ENCODE measurements at regions not wholly inside any gene's neighbourhood (a gene's known extent, or its start where the extent isn't known, plus 50 kb on each side); places are given as distances from the start of the nearest gene placed in this dataset.
A peak's percentile ranks its signal among the peaks of the same experiment; 100 is the strongest.

- no peaks in the 10 kb centered on the region for H3K27me3 ChIP-seq (ENCODE audit: insufficient read depth, low read length)
- no peaks in the 10 kb centered on the region for H3K79me2 ChIP-seq (ENCODE audit: control insufficient read depth, insufficient read depth, low read length, unreplicated experiment)
- no peaks in the 10 kb centered on the region for H3K36me3 ChIP-seq (ENCODE audit: insufficient read depth, low read length)
- H3K27ac ChIP-seq (ENCODE audit: low read depth, low read length) = no peak overlapping the region
- H3K4me3 ChIP-seq (ENCODE audit: low read depth, low read length) = no peak overlapping the region
- H3K4me1 ChIP-seq (ENCODE audit: control insufficient read depth, insufficient read depth, low read length, unreplicated experiment) = no peaks in the 10 kb centered on the region
- H2AFZ ChIP-seq (ENCODE audit: low read length, unreplicated experiment) = no peak overlapping the region
Observed at GRCh38 chr15:35822153-35822552, 276.2 kb upstream of the DPH6 start.

GRCh38 chr15:35827141-35827540 is 281.2 kb upstream of the DPH6 start:
- H3K27me3 ChIP-seq (ENCODE audit: insufficient read depth, low read length) = no peaks in the 10 kb centered on the region
- peak overlapping the region; percentile 1 for H2AFZ ChIP-seq (ENCODE audit: low read length, unreplicated experiment)
- H3K36me3 ChIP-seq (ENCODE audit: insufficient read depth, low read length) = no peaks in the 10 kb centered on the region
- no peaks in the 10 kb centered on the region for H3K79me2 ChIP-seq (ENCODE audit: control insufficient read depth, insufficient read depth, low read length, unreplicated experiment)
- no peak overlapping the region for H3K27ac ChIP-seq (ENCODE audit: low read depth, low read length)
- H3K4me1 ChIP-seq (ENCODE audit: control insufficient read depth, insufficient read depth, low read length, unreplicated experiment) = no peaks in the 10 kb centered on the region
- no peak overlapping the region for H3K4me3 ChIP-seq (ENCODE audit: low read depth, low read length)

DNA sequence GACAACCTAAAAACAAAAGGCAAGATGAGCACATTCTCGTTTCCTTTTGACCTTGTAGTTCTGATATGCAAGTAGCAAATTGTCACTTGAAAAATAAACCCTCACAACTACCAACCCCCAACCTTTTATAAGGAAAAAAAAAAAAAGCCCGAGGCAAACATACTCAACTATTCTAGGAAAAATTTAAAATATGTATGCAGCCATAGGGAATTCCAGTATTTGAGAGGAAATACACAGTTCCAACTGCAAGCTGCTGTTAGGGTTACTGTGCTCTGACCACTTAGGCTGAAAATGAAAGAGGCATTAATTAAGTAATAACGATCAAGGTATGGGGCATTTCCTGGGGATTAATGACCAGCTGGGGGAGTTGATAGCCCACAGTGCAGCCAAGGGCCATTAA is 281.9 kb upstream of the DPH6 start:
- H3K36me3 ChIP-seq (ENCODE audit: insufficient read depth, low read length) = no peaks in the 10 kb centered on the region
- no peak overlapping the region for H3K27ac ChIP-seq (ENCODE audit: low read depth, low read length)
- H3K4me1 ChIP-seq (ENCODE audit: control insufficient read depth, insufficient read depth, low read length, unreplicated experiment) = no peaks in the 10 kb centered on the region
- H2AFZ ChIP-seq (ENCODE audit: low read length, unreplicated experiment) = peak overlapping the region; percentile 1
- no peak overlapping the region for H3K4me3 ChIP-seq (ENCODE audit: low read depth, low read length)
- H3K79me2 ChIP-seq (ENCODE audit: control insufficient read depth, insufficient read depth, low read length, unreplicated experiment) = no peaks in the 10 kb centered on the region
- H3K27me3 ChIP-seq (ENCODE audit: insufficient read depth, low read length) = no peaks in the 10 kb centered on the region

DNA sequence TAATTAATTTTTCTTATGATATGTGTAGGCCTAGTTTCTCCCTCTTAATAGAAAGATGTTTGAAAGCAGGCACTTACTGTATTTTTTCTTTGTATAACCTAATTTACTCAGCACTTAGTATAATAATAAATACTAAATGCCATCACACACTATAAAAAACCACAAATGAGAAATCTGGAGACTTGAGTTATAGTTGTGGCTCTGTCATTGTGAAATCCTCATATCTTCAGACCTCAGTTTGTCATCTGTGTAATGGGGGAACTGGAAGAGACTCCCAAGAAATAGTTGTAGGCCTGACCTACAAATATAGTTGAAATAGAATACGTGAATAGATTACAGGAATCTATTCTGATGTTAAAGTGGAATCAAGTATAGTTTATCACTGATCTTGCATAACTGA is 287.6 kb upstream of the DPH6 start:
- no peak overlapping the region for H2AFZ ChIP-seq (ENCODE audit: low read length, unreplicated experiment)
- no peaks in the 10 kb centered on the region; the same call in 1 of the 2 replicates for H3K27me3 ChIP-seq (ENCODE audit: insufficient read depth, low read length)

DNA sequence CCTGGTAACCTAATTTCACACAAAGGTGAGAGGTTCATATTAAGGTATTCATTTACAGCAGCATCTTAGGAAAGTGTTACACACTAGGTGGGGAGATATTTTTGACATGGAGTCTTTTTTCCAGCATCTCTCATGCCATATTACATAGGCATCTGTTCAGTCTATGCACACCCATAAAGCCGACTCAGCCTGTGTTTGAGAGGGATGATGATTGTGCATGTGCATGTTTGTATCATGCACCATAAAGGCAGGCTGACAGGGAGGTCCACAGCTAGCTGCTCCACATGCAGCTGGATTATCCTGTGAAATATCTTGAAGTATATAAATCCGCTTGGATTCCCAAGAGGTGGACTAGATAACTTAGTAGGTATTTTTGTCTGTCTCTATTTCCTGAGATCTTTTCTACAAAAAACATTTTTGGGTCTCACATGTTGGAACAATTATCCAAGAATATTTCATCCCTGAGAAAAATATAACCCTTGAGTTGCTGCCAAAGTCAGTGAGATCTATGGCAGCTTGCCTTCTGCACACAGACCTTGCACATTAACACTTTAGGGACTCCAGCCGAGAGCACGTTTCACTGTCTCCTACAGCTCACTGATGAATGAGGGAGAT is 288.4 kb upstream of the DPH6 start:
- Histone ChIP-seq H3K79me2 (ENCODE audit: control insufficient read depth, insufficient read depth, low read length, unreplicated experiment) (no peaks in the 10 kb centered on the region), H3K4me3 (ENCODE audit: low read depth, low read length) (no peak overlapping the region), H3K27ac (ENCODE audit: low read depth, low read length) (no peak overlapping the region), H3K4me1 (ENCODE audit: control insufficient read depth, insufficient read depth, low read length, unreplicated experiment) (no peaks in the 10 kb centered on the region), H3K27me3 (ENCODE audit: insufficient read depth, low read length) (no peaks in the 10 kb centered on the region; the same call in 1 of the 2 replicates), H3K36me3 (ENCODE audit: insufficient read depth, low read length) (no peaks in the 10 kb centered on the region), H2AFZ (ENCODE audit: low read length, unreplicated experiment) (no peak overlapping the region)

More for the DNA sequence above, 287.6 kb upstream of the DPH6 start:
- Histone ChIP-seq H3K79me2 (ENCODE audit: control insufficient read depth, insufficient read depth, low read length, unreplicated experiment) (no peaks in the 10 kb centered on the region), H3K36me3 (ENCODE audit: insufficient read depth, low read length) (no peaks in the 10 kb centered on the region), H3K27ac (ENCODE audit: low read depth, low read length) (no peak overlapping the region), H3K4me3 (ENCODE audit: low read depth, low read length) (no peak overlapping the region), H3K4me1 (ENCODE audit: control insufficient read depth, insufficient read depth, low read length, unreplicated experiment) (no peaks in the 10 kb centered on the region)

DNA sequence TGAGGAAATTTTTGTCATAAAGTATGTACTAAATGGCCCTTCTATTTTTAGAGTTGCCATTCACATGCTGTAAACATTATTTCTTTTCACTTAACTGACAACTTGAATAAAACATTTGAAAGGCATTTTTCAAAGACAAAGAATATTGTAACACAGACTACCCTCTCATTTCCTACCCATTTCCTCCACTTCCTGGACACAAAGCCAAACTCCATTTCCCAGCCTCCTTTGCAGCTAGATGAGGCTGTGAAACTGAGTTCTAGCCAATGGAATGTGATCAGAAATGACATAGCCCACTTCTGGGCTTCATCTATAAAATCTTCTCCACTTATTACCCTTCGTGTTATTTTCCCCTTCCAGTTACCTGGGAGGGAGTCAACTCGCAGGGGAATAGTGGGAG is 288.9 kb upstream of the DPH6 start:
- Histone ChIP-seq H2AFZ (ENCODE audit: low read length, unreplicated experiment) (no peak overlapping the region), H3K79me2 (ENCODE audit: control insufficient read depth, insufficient read depth, low read length, unreplicated experiment) (no peaks in the 10 kb centered on the region), H3K36me3 (ENCODE audit: insufficient read depth, low read length) (no peaks in the 10 kb centered on the region), H3K4me1 (ENCODE audit: control insufficient read depth, insufficient read depth, low read length, unreplicated experiment) (no peaks in the 10 kb centered on the region), H3K27ac (ENCODE audit: low read depth, low read length) (no peak overlapping the region), H3K4me3 (ENCODE audit: low read depth, low read length) (no peak overlapping the region), H3K27me3 (ENCODE audit: insufficient read depth, low read length) (no peaks in the 10 kb centered on the region; the same call in 1 of the 2 replicates)

DNA sequence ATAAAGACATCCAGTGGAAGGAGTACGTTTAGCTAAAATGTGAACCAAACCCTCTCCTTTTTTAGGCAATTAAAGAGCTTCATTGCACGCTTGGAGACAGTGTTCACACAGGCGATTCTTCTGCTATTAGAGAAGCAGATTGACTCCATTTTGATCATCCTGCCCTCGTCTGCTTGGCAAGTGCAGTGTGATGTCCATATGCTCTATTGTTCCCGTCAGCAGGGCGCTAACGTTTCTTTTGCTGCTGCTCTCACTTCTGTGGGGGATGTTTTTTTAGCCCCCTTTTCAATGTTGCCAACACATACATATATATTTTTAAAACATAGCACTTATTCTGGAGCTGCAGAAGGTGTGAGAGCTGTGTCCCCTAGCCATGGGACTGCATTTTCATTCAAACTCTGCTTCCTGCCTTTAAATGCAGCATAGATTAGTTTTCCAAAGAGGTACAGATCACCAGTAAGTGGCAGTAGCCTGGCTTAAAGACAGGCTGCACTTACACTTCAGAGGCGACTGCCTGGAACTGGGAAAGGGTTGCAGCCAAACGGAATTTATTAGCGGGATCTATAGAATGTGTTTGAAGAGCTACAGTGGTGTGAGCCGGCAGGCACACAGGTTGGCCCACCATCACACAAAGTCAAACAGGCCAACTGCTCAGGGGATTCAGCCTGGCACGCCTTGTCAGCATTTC is 292.6 kb upstream of the DPH6 start:
- Histone ChIP-seq H3K79me2 (ENCODE audit: control insufficient read depth, insufficient read depth, low read length, unreplicated experiment) (no peaks in the 10 kb centered on the region), H3K27ac (ENCODE audit: low read depth, low read length) (no peak overlapping the region), H3K27me3 (ENCODE audit: insufficient read depth, low read length) (peaks cover 10% of the 10 kb centered on the region; the same call in 1 of the 2 replicates), H3K36me3 (ENCODE audit: insufficient read depth, low read length) (no peaks in the 10 kb centered on the region), H2AFZ (ENCODE audit: low read length, unreplicated experiment) (no peak overlapping the region), H3K4me1 (ENCODE audit: control insufficient read depth, insufficient read depth, low read length, unreplicated experiment) (no peaks in the 10 kb centered on the region), H3K4me3 (ENCODE audit: low read depth, low read length) (no peak overlapping the region)

DNA sequence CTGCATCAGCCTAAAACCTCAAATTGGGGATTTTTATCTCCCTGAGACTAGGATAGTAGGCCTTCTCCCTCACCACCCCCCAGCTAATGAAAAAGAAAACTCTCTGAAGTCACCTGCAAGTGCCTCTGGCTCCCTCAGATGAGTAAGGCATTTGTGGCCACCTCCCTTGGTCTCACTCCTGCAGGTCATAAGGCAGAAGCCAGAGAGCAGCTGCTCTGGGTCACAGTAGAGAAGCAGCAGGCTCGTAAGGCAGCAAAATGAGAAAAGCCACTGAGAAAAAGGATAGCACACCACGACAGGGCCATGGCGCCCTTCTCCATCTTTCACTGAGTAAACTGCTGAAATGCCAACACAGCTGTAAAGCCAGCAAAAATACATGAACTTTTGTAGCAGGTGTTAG is 296.7 kb upstream of the DPH6 start:
- no peak overlapping the region for H2AFZ ChIP-seq (ENCODE audit: low read length, unreplicated experiment)
- H3K36me3 ChIP-seq (ENCODE audit: insufficient read depth, low read length) = no peaks in the 10 kb centered on the region
- no peak overlapping the region for H3K27ac ChIP-seq (ENCODE audit: low read depth, low read length)
- H3K79me2 ChIP-seq (ENCODE audit: control insufficient read depth, insufficient read depth, low read length, unreplicated experiment) = no peaks in the 10 kb centered on the region
- H3K4me1 ChIP-seq (ENCODE audit: control insufficient read depth, insufficient read depth, low read length, unreplicated experiment) = no peaks in the 10 kb centered on the region
- H3K27me3 ChIP-seq (ENCODE audit: insufficient read depth, low read length) = peaks cover 10% of the 10 kb centered on the region; the same call in 1 of the 2 replicates
- H3K4me3 ChIP-seq (ENCODE audit: low read depth, low read length) = no peak overlapping the region

GRCh38 chr15:35843498-35843897 is 297.5 kb upstream of the DPH6 start:
- H3K79me2 ChIP-seq (ENCODE audit: control insufficient read depth, insufficient read depth, low read length, unreplicated experiment) = no peaks in the 10 kb centered on the region
- no peak overlapping the region for H3K4me3 ChIP-seq (ENCODE audit: low read depth, low read length)
- no peak overlapping the region for H3K27ac ChIP-seq (ENCODE audit: low read depth, low read length)
- H3K27me3 ChIP-seq (ENCODE audit: insufficient read depth, low read length) = peaks cover 10% of the 10 kb centered on the region; the same call in 1 of the 2 replicates
- no peaks in the 10 kb centered on the region for H3K36me3 ChIP-seq (ENCODE audit: insufficient read depth, low read length)
- no peaks in the 10 kb centered on the region for H3K4me1 ChIP-seq (ENCODE audit: control insufficient read depth, insufficient read depth, low read length, unreplicated experiment)
- no peak overlapping the region for H2AFZ ChIP-seq (ENCODE audit: low read length, unreplicated experiment)

- Histone ChIP-seq H3K4me3 (ENCODE audit: low read depth, low read length) (no peak overlapping the region), H3K27ac (ENCODE audit: low read depth, low read length) (no peak overlapping the region), H3K79me2 (ENCODE audit: control insufficient read depth, insufficient read depth, low read length, unreplicated experiment) (no peaks in the 10 kb centered on the region), H2AFZ (ENCODE audit: low read length, unreplicated experiment) (no peak overlapping the region), H3K27me3 (ENCODE audit: insufficient read depth, low read length) (no peaks in the 10 kb centered on the region), H3K4me1 (ENCODE audit: control insufficient read depth, insufficient read depth, low read length, unreplicated experiment) (peaks cover 14% of the 10 kb centered on the region), H3K36me3 (ENCODE audit: insufficient read depth, low read length) (no peaks in the 10 kb centered on the region)
Observed at GRCh38 chr15:35850284-35850683, 304.3 kb upstream of the DPH6 start.

DNA sequence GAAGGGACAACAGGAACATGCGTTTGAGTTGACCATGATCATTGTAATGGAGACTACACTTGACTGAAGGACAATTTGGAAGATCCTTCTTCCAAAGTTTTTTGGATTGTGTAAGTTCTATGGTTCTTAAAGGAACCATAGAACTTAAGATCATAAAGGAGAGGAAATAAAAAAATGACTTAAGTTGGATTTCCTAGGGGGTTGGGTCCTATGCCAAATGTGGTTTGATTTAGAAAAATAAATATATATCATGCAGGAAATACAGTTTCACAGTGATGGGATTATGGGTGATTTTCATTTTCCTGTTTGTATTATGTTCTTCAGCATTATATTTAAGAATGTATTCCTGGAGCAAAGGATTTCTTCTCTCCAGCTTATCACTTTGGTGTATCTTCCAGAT is 305.5 kb upstream of the DPH6 start:
- Histone ChIP-seq H3K4me1 (ENCODE audit: control insufficient read depth, insufficient read depth, low read length, unreplicated experiment) (peaks cover 14% of the 10 kb centered on the region), H3K27ac (ENCODE audit: low read depth, low read length) (no peak overlapping the region), H3K36me3 (ENCODE audit: insufficient read depth, low read length) (no peaks in the 10 kb centered on the region), H3K4me3 (ENCODE audit: low read depth, low read length) (no peak overlapping the region), H2AFZ (ENCODE audit: low read length, unreplicated experiment) (no peak overlapping the region), H3K79me2 (ENCODE audit: control insufficient read depth, insufficient read depth, low read length, unreplicated experiment) (no peaks in the 10 kb centered on the region), H3K27me3 (ENCODE audit: insufficient read depth, low read length) (no peaks in the 10 kb centered on the region)
